ENCODE measurements at regions not wholly inside any gene's neighbourhood (a gene's known extent, or its start where the extent isn't known, plus 50 kb on each side); places are given as distances from the start of the nearest gene placed in this dataset.

- TF ChIP-seq CTCF (IDR thresholded peaks at IDR 0.05) (no peak), POLR2AphosphoS5 (IDR thresholded peaks at IDR 0.05) (no peak), POLR2A (IDR thresholded peaks at IDR 0.05) (no peak)
Observed at GRCh38 chr5:57626703-57627102, 144.1 kb upstream of the ACTBL2 start.

Measured in breast epithelium (tissue), 3 donors.